ENCODE measurements at regions not wholly inside any gene's neighbourhood (a gene's known extent, or its start where the extent isn't known, plus 50 kb on each side); places are given as distances from the start of the nearest gene placed in this dataset.
"Not testable (repeated sequence)": the region's sequence is repeated elsewhere in the genome, so short reads cannot be mapped to it uniquely, and the experiment has no call there.

GRCh38 chr20:53652859-53653517 is 59.3 kb upstream of the ZNF217 start:
- H3K4me3 ChIP-seq (ENCODE audit: control insufficient read depth in 1 of 7, extremely low read depth in 1 of 7, insufficient read depth in 4 of 7, low read depth in 2 of 7, low read length in 6 of 7) = peak overlapping the region in 2 of 7 experiments; percentile 3 to 61
- no peak for DNase-seq
- WGBS (ENCODE audit: insufficient coverage) = 15% methylated on average over 3 of the region's 5 CpGs
- H3K9me3 ChIP-seq (ENCODE audit: control extremely low read depth in 1 of 5, control insufficient read depth in 4 of 5, insufficient read depth in 2 of 5, low read depth in 1 of 5, low read length in 4 of 5) = no peaks in the 10 kb centered on the region
- no peaks in the 10 kb centered on the region for H3K36me3 ChIP-seq (ENCODE audit: control insufficient read depth in 4 of 4, insufficient read depth in 4 of 4, low read length in 3 of 4)
- H3K4me1 ChIP-seq (ENCODE audit: control extremely low read depth in 1 of 4, control insufficient read depth in 4 of 4, insufficient read depth in 4 of 4, low read length in 3 of 4) = peaks cover 37 to 56% (median 48%) of the 10 kb centered on the region in 4 experiments
- H3K27ac ChIP-seq (ENCODE audit: insufficient read depth in 1 of 2, low read depth in 1 of 2, low read length in 2 of 2, poor library complexity in 1 of 2, severe bottlenecking in 2 of 2) = peak overlapping the region; percentile 64 to 85
- POLR2A ChIA-PET = no interaction called here
- no peaks in the 10 kb centered on the region for H3K27me3 ChIP-seq (replicated peaks in 2 of 5; ENCODE audit: control insufficient read depth in 4 of 5, insufficient read depth in 5 of 5, low read length in 4 of 5)
- CTCF ChIA-PET = interaction anchor here (0.7 to 1.3 kb wide), 5 partner anchors 10 to 75 kb away, joined by 3 to 5 read pairs (median 4); no protein-coding TSS in a partner anchor

- H3K27ac ChIP-seq (ENCODE audit: insufficient read depth in 1 of 2, low read depth in 1 of 2, low read length in 2 of 2, poor library complexity in 1 of 2, severe bottlenecking in 2 of 2) = peak overlapping the region; percentile 64 to 85
- no peaks in the 10 kb centered on the region for H3K36me3 ChIP-seq (ENCODE audit: control insufficient read depth in 4 of 4, insufficient read depth in 4 of 4, low read length in 3 of 4)
- WGBS (ENCODE audit: insufficient coverage) = 0% methylated on average over 2 of the region's 7 CpGs
- CTCF ChIA-PET = interaction anchor here (0.7 to 1.6 kb wide), 6 partner anchors 9 to 214 kb away, joined by 3 to 5 read pairs (median 4); no protein-coding TSS in a partner anchor
- H3K4me1 ChIP-seq (ENCODE audit: control extremely low read depth in 1 of 4, control insufficient read depth in 4 of 4, insufficient read depth in 4 of 4, low read length in 3 of 4) = peaks cover 34 to 53% (median 44%) of the 10 kb centered on the region in 4 experiments
- H3K27me3 ChIP-seq (replicated peaks in 2 of 5; ENCODE audit: control insufficient read depth in 4 of 5, insufficient read depth in 5 of 5, low read length in 4 of 5) = no peaks in the 10 kb centered on the region
- peak in 2 of 3 donors; percentile 59 to 64 for DNase-seq
- no peaks in the 10 kb centered on the region for H3K9me3 ChIP-seq (ENCODE audit: control extremely low read depth in 1 of 5, control insufficient read depth in 4 of 5, insufficient read depth in 2 of 5, low read depth in 1 of 5, low read length in 4 of 5)
- H3K4me3 ChIP-seq (ENCODE audit: control insufficient read depth in 1 of 7, extremely low read depth in 1 of 7, insufficient read depth in 4 of 7, low read depth in 2 of 7, low read length in 6 of 7) = peak overlapping the region in 2 of 7 experiments; percentile 26 to 61
- POLR2A ChIA-PET = no interaction called here
Observed at GRCh38 chr20:53652090-53652858, 58.6 kb upstream of the ZNF217 start.

DNA sequence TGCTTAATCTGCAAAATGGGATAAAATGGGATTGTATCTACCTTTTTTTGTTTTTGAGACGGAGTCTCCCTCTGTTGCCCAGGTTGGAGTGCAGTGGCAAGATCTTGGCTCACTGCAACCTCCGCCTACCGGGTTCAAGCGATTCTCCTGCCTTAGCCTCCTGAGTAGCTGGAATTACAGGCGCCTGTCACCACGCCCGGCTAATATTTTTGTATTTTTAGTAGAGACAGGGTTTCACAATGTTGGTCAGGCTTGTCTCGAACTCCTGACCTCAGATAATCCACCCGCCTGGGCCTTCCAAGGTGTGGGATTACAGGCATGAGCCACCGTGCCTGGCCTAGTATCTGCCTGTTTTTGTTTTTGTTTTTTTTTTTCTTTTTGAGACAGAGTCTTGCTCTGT is 55.9 kb upstream of the ZNF217 start:
- POLR2A ChIA-PET; H3K9me3 ChIP-seq (ENCODE audit: control extremely low read depth in 1 of 5, control insufficient read depth in 4 of 5, insufficient read depth in 2 of 5, low read depth in 1 of 5, low read length in 4 of 5); H3K4me3 ChIP-seq (ENCODE audit: control insufficient read depth in 1 of 7, extremely low read depth in 1 of 7, insufficient read depth in 4 of 7, low read depth in 2 of 7, low read length in 6 of 7); H3K36me3 ChIP-seq (ENCODE audit: control insufficient read depth in 4 of 4, insufficient read depth in 4 of 4, low read length in 3 of 4); DNase-seq; H3K27ac ChIP-seq (ENCODE audit: insufficient read depth in 1 of 2, low read depth in 1 of 2, low read length in 2 of 2, poor library complexity in 1 of 2, severe bottlenecking in 2 of 2); H3K27me3 ChIP-seq (replicated peaks in 2 of 5; ENCODE audit: control insufficient read depth in 4 of 5, insufficient read depth in 5 of 5, low read length in 4 of 5): not testable (repeated sequence)
- WGBS (ENCODE audit: insufficient coverage) = 94% methylated on average over 7 of the region's 10 CpGs
- H3K4me1 ChIP-seq (ENCODE audit: control extremely low read depth in 1 of 4, control insufficient read depth in 4 of 4, insufficient read depth in 4 of 4, low read length in 3 of 4) = peaks cover 16 to 44% (median 30%) of the 10 kb centered on the region in 4 experiments
- CTCF ChIA-PET = interaction anchor here (0.7 to 1.0 kb wide), 2 partner anchors 9 to 78 kb away, joined by 3 to 4 read pairs; no protein-coding TSS in a partner anchor

DNA sequence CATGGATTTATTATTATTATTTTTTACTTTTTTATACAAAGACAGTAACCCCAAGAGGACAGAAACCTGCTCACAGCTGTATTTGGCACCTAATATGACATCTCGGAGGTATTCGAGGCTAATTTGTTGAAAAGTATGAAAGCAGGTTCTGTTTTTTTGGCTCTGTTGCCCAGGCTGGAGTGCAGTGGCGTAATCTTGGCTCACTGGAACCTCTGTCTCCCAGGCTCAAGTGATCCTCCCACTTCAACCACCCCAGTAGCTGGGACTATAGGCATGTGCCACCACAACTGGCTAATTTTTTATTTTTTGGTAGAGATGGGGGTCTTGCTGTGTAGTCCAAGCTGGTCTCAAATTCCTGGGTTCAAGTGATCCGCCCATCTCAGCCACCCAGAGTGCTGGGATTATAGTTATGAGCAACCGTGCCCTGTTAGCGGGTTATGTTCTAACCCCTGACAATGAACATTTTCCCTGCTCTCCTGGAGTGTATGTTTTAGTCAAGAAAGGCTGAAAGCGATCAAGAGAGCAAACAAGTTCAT is 53.7 kb upstream of the ZNF217 start:
- POLR2A ChIA-PET = interaction anchor here (0.8 to 0.9 kb wide), 2 partner anchors 9 to 269 kb away, joined by 3 read pairs; no protein-coding TSS in a partner anchor

GRCh38 chr20:53646550-53646949 is 52.9 kb upstream of the ZNF217 start:
- H3K4me3 ChIP-seq (ENCODE audit: control insufficient read depth in 1 of 7, extremely low read depth in 1 of 7, insufficient read depth in 4 of 7, low read depth in 2 of 7, low read length in 6 of 7) = no peak overlapping the region
- no peaks in the 10 kb centered on the region for H3K36me3 ChIP-seq (ENCODE audit: control insufficient read depth in 4 of 4, insufficient read depth in 4 of 4, low read length in 3 of 4)
- CTCF ChIA-PET = interaction anchor here (0.5 to 2.4 kb wide), 4 partner anchors 8 to 24 kb away, joined by 3 to 10 read pairs (median 4); no protein-coding TSS in a partner anchor
- POLR2A ChIA-PET = interaction anchor here (0.8 to 0.9 kb wide), 2 partner anchors 9 to 269 kb away, joined by 3 read pairs; no protein-coding TSS in a partner anchor
- peaks cover 20 to 52% (median 34%) of the 10 kb centered on the region in 4 experiments for H3K4me1 ChIP-seq (ENCODE audit: control extremely low read depth in 1 of 4, control insufficient read depth in 4 of 4, insufficient read depth in 4 of 4, low read length in 3 of 4)
- H3K9me3 ChIP-seq (ENCODE audit: control extremely low read depth in 1 of 5, control insufficient read depth in 4 of 5, insufficient read depth in 2 of 5, low read depth in 1 of 5, low read length in 4 of 5) = no peaks in the 10 kb centered on the region
- H3K27me3 ChIP-seq (replicated peaks in 2 of 5; ENCODE audit: control insufficient read depth in 4 of 5, insufficient read depth in 5 of 5, low read length in 4 of 5) = no peaks in the 10 kb centered on the region
- WGBS (ENCODE audit: insufficient coverage) = 100% methylated on average over 2 of the region's 3 CpGs
- no peak overlapping the region for H3K27ac ChIP-seq (ENCODE audit: insufficient read depth in 1 of 2, low read depth in 1 of 2, low read length in 2 of 2, poor library complexity in 1 of 2, severe bottlenecking in 2 of 2)
- DNase-seq = no peak

More for the DNA sequence above, 53.7 kb upstream of the ZNF217 start:
- no peaks in the 10 kb centered on the region for H3K36me3 ChIP-seq (ENCODE audit: control insufficient read depth in 4 of 4, insufficient read depth in 4 of 4, low read length in 3 of 4)
- no peak overlapping the region for H3K4me3 ChIP-seq (ENCODE audit: control insufficient read depth in 1 of 7, extremely low read depth in 1 of 7, insufficient read depth in 4 of 7, low read depth in 2 of 7, low read length in 6 of 7)
- no peaks in the 10 kb centered on the region for H3K9me3 ChIP-seq (ENCODE audit: control extremely low read depth in 1 of 5, control insufficient read depth in 4 of 5, insufficient read depth in 2 of 5, low read depth in 1 of 5, low read length in 4 of 5)
- DNase-seq = no peak
- CTCF ChIA-PET = interaction anchor here (2.4 kb wide), 1 partner anchor 10 kb away, joined by 10 read pairs; no protein-coding TSS in a partner anchor
- WGBS (ENCODE audit: insufficient coverage) = 94% methylated on average over 5 of the region's 7 CpGs
- no peaks in the 10 kb centered on the region for H3K27me3 ChIP-seq (replicated peaks in 2 of 5; ENCODE audit: control insufficient read depth in 4 of 5, insufficient read depth in 5 of 5, low read length in 4 of 5)
- no peak overlapping the region for H3K27ac ChIP-seq (ENCODE audit: insufficient read depth in 1 of 2, low read depth in 1 of 2, low read length in 2 of 2, poor library complexity in 1 of 2, severe bottlenecking in 2 of 2)
- peaks cover 22 to 51% (median 35%) of the 10 kb centered on the region in 4 experiments for H3K4me1 ChIP-seq (ENCODE audit: control extremely low read depth in 1 of 4, control insufficient read depth in 4 of 4, insufficient read depth in 4 of 4, low read length in 3 of 4)

DNA sequence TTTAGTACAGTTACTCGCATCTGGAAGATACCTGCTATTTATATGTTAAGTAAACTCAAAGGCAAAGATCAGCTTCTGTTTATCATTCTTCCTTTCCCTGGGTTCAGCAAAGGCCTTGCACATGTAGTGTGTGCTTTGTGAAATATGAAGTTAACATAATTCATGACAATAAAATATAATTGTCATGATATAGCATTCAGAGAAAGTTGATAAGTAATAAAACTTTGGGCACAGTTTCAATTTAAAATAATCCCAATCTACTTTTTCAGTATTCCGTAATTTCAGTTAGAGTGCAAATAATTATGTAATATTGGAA is 51.9 kb upstream of the ZNF217 start:
- peaks cover 20 to 54% (median 37%) of the 10 kb centered on the region in 4 experiments for H3K4me1 ChIP-seq (ENCODE audit: control extremely low read depth in 1 of 4, control insufficient read depth in 4 of 4, insufficient read depth in 4 of 4, low read length in 3 of 4)
- H3K4me3 ChIP-seq (ENCODE audit: control insufficient read depth in 1 of 7, extremely low read depth in 1 of 7, insufficient read depth in 4 of 7, low read depth in 2 of 7, low read length in 6 of 7) = no peak overlapping the region
- no peaks in the 10 kb centered on the region for H3K9me3 ChIP-seq (ENCODE audit: control extremely low read depth in 1 of 5, control insufficient read depth in 4 of 5, insufficient read depth in 2 of 5, low read depth in 1 of 5, low read length in 4 of 5)
- no peak overlapping the region for H3K27ac ChIP-seq (ENCODE audit: insufficient read depth in 1 of 2, low read depth in 1 of 2, low read length in 2 of 2, poor library complexity in 1 of 2, severe bottlenecking in 2 of 2)
- no peaks in the 10 kb centered on the region for H3K27me3 ChIP-seq (replicated peaks in 2 of 5; ENCODE audit: control insufficient read depth in 4 of 5, insufficient read depth in 5 of 5, low read length in 4 of 5)
- CTCF ChIA-PET = interaction anchor here (0.7 to 1.0 kb wide), 5 partner anchors 11 to 56 kb away, joined by 3 to 5 read pairs (median 4); no protein-coding TSS in a partner anchor
- POLR2A ChIA-PET = no interaction called here
- DNase-seq = no peak
- WGBS (ENCODE audit: insufficient coverage) = no CpG with 5 or more reads among the region's 2 CpGs
- no peaks in the 10 kb centered on the region for H3K36me3 ChIP-seq (ENCODE audit: control insufficient read depth in 4 of 4, insufficient read depth in 4 of 4, low read length in 3 of 4)
